ENCODE measurements at regions not wholly inside any gene's neighbourhood (a gene's known extent, or its start where the extent isn't known, plus 50 kb on each side); places are given as distances from the start of the nearest gene placed in this dataset.
"Not testable (repeated sequence)": the region's sequence is repeated elsewhere in the genome, so short reads cannot be mapped to it uniquely, and the experiment has no call there.

GRCh38 chr9:62597128-62597527 lies 1407.3 kb downstream of the SPATA31A7 start:
- TF ChIP-seq CTCF, POLR2A (IDR thresholded peaks at IDR 0.05): not testable (repeated sequence)

Measured in testis (tissue), 2 donors.